Suprapubic skin (tissue), 4 donors: ENCODE measurements at regions not wholly inside any gene's neighbourhood (a gene's known extent, or its start where the extent isn't known, plus 50 kb on each side); places are given as distances from the start of the nearest gene placed in this dataset.
"Not testable (repeated sequence)": the region's sequence is repeated elsewhere in the genome, so short reads cannot be mapped to it uniquely, and the experiment has no call there.

ENCODE experiments used
- CTCF ChIP-seq, 2 donors: fragments of 200-600 bp in 1 of 2; fragments of 450-650 bp in 1 of 2; sonication (generic) in 1 of 2; IDR thresholded peaks; one replicate each; pipeline ENCODE4 v1.5.1; 2016 to 2019; ENCODE audit warnings: antibody characterized with exemption in 2 of 2, mild to moderate bottlenecking in 1 of 2, moderate library complexity in 1 of 2
- EP300 ChIP-seq: sonication (generic); formaldehyde crosslinking; IDR thresholded peaks from one replicate; pipeline ENCODE4 v1.6.1; 2017; ENCODE audit warnings: antibody characterized with exemption
- POLR2A ChIP-seq, 2 donors: fragments of 450-650 bp; IDR thresholded peaks; one replicate each; pipeline ENCODE4 v1.6.1; 2017; ENCODE audit warnings: antibody characterized with exemption in 2 of 2, mild to moderate bottlenecking in 2 of 2, moderate library complexity in 2 of 2
- POLR2AphosphoS5 ChIP-seq, 3 donors: sonication (generic); formaldehyde crosslinking; IDR thresholded peaks; one replicate each; pipeline ENCODE4 v1.6.1; 2017; ENCODE audit warnings: antibody characterized with exemption in 3 of 3

- TF ChIP-seq CTCF (IDR thresholded peaks at IDR 0.05); POLR2AphosphoS5 (IDR thresholded peaks at IDR 0.05); EP300; POLR2A (IDR thresholded peaks at IDR 0.05): not testable (repeated sequence)
These were observed 151.5 kb downstream of the PLK2 start for GRCh38 chr5:58308384-58308783.
